D721Med (cell line): ENCODE measurements at regions not wholly inside any gene's neighbourhood (a gene's known extent, or its start where the extent isn't known, plus 50 kb on each side); places are given as distances from the start of the nearest gene placed in this dataset.

Source experiments
- DNase-seq: peaks from one replicate; pipeline ENCODE4 v3.0.0; 2011; ENCODE audit warnings: low spot score; ENCODE audit not compliant: insufficient read length
- FAIRE-seq: peaks from 2 replicates; lab custom pipeline; 2011; peaks lifted over from hg19 to GRCh38; lab: Jason Lieb, UNC
- CTCF ChIP-seq: IDR thresholded peaks from 2 replicates; pipeline ENCODE4 v1.5.1; 2012; ENCODE audit warnings: mild to moderate bottlenecking, control low read depth; ENCODE audit not compliant: insufficient read depth; ENCODE audit errors: missing control alignments

GRCh38 chr1:55275151-55275748, 60.1 kb upstream of the USP24 start:
- TF ChIP-seq CTCF, result no peak
- FAIRE-seq, result no peak

GRCh38 chr1:55272994-55273393, 57.8 kb upstream of the USP24 start:
- FAIRE-seq (no peak), DNase-seq (no peak)
- TF ChIP-seq CTCF, result no peak

More at GRCh38 chr1:55275151-55275748, 60.1 kb upstream of the USP24 start:
- DNase-seq, result no peak
